HG03520 (cell line): ENCODE measurements at regions not wholly inside any gene's neighbourhood (a gene's known extent, or its start where the extent isn't known, plus 50 kb on each side); places are given as distances from the start of the nearest gene placed in this dataset.

ENCODE experiments used
- ATAC-seq: cut with Tn5 transposase; IDR thresholded peaks from one replicate; pipeline ENCODE4 v1.9.1; 2021; ENCODE audit warnings: mild to moderate bottlenecking, moderate library complexity; ENCODE audit not compliant: unreplicated experiment

- no peak for ATAC-seq
These were observed 532.5 kb upstream of the SLC10A2 start for GRCh38 chr13:103598671-103599070.

- ATAC-seq = no peak
These were observed 507.2 kb upstream of the SLC10A2 start for GRCh38 chr13:103573446-103573845.

- ATAC-seq = no peak
These were observed 502.1 kb upstream of the SLC10A2 start for GRCh38 chr13:103568314-103568713.

- ATAC-seq = no peak
These were observed 491.7 kb upstream of the SLC10A2 start for GRCh38 chr13:103557878-103558277.

GRCh38 chr13:103556681-103557080, 490.5 kb upstream of the SLC10A2 start:
- no peak for ATAC-seq

- ATAC-seq = no peak
These were observed 481.7 kb upstream of the SLC10A2 start for GRCh38 chr13:103547914-103548313.

- no peak for ATAC-seq
These were observed 480.1 kb upstream of the SLC10A2 start for GRCh38 chr13:103546271-103546670.

GRCh38 chr13:103542648-103543047, 476.4 kb upstream of the SLC10A2 start:
- ATAC-seq = no peak

- ATAC-seq = no peak
These were observed 474.2 kb upstream of the SLC10A2 start for GRCh38 chr13:103540382-103540765.

- ATAC-seq = no peak
These were observed 473.6 kb upstream of the SLC10A2 start for GRCh38 chr13:103539721-103540381.

GRCh38 chr13:103539265-103539664, 473.0 kb upstream of the SLC10A2 start:
- ATAC-seq = no peak

- ATAC-seq = no peak
These were observed 471.4 kb upstream of the SLC10A2 start for GRCh38 chr13:103537616-103538015.

GRCh38 chr13:103531278-103531677, 465.1 kb upstream of the SLC10A2 start:
- no peak for ATAC-seq

- ATAC-seq = no peak
These were observed 462.2 kb upstream of the SLC10A2 start for GRCh38 chr13:103528437-103528836.

GRCh38 chr13:103525530-103525929, 459.3 kb upstream of the SLC10A2 start:
- no peak for ATAC-seq

- no peak for ATAC-seq
These were observed 457.6 kb upstream of the SLC10A2 start for GRCh38 chr13:103523858-103524257.

GRCh38 chr13:103521532-103521931, 455.3 kb upstream of the SLC10A2 start:
- ATAC-seq = no peak

- ATAC-seq = no peak
These were observed 451.5 kb upstream of the SLC10A2 start for GRCh38 chr13:103517768-103518102.

GRCh38 chr13:103517066-103517767, 451.0 kb upstream of the SLC10A2 start:
- ATAC-seq = peak; percentile 74

- ATAC-seq = no peak
These were observed 450.0 kb upstream of the SLC10A2 start for GRCh38 chr13:103516015-103516795.

GRCh38 chr13:103515410-103515809, 449.2 kb upstream of the SLC10A2 start:
- no peak for ATAC-seq

- no peak for ATAC-seq
These were observed 448.4 kb upstream of the SLC10A2 start for GRCh38 chr13:103514619-103515018.
